Transverse colon (tissue), 4 donors: ENCODE measurements at regions not wholly inside any gene's neighbourhood (a gene's known extent, or its start where the extent isn't known, plus 50 kb on each side); places are given as distances from the start of the nearest gene placed in this dataset.
A peak's percentile ranks its signal among the peaks of the same experiment; 100 is the strongest.

Experiments
- DNase-seq: peaks from one replicate; pipeline ENCODE4 v3.0.0-alpha.2; 2019
- H3K27ac ChIP-seq, 4 donors: fragments of 200-600 bp; sonication (generic); 2 replicates each; pipeline ENCODE4 v1.5.1; 2016 to 2018; ENCODE audit warnings: inconsistent platforms in 4 of 4
- H3K27me3 ChIP-seq: fragments of 200-600 bp; sonication (generic); 2 replicates; pipeline ENCODE4 v1.5.1; 2017; ENCODE audit warnings: inconsistent platforms
- H3K36me3 ChIP-seq, 4 donors: fragments of 200-600 bp; sonication (generic); 2 replicates each; pipeline ENCODE4 v1.5.1; 2017 to 2019; ENCODE audit warnings: inconsistent platforms in 4 of 4
- H3K4me1 ChIP-seq, 4 donors: fragments of 200-600 bp; sonication (generic); 2 replicates each; pipeline ENCODE4 v1.5.1; 2017 to 2020; ENCODE audit warnings: inconsistent platforms in 4 of 4
- H3K4me3 ChIP-seq, 4 donors: fragments of 200-600 bp; sonication (generic); 1 replicate in 1 of 4; 2 replicates in 3 of 4; pipeline versions ENCODE4 v1.5.1 to v1.6.1; 2017 to 2019; ENCODE audit warnings: inconsistent platforms in 4 of 4
- H3K9me3 ChIP-seq, 2 donors: fragments of 200-600 bp; sonication (generic); 2 replicates each; pipeline ENCODE4 v1.5.1; 2017 to 2019; ENCODE audit warnings: inconsistent platforms in 2 of 2
- EP300 ChIP-seq: sonication (generic); formaldehyde crosslinking; IDR thresholded peaks from one replicate; pipeline ENCODE4 v1.6.1; 2017; ENCODE audit warnings: antibody characterized with exemption, low read depth
- POLR2A ChIP-seq: fragments of 450-650 bp; IDR thresholded peaks from one replicate; pipeline ENCODE4 v1.6.1; 2016; ENCODE audit warnings: antibody characterized with exemption, mild to moderate bottlenecking, moderate library complexity
- POLR2AphosphoS5 ChIP-seq, 3 donors: sonication (generic); formaldehyde crosslinking; IDR thresholded peaks; one replicate each; pipeline ENCODE4 v1.6.1; 2016; ENCODE audit warnings: antibody characterized with exemption in 3 of 3
- WGBS, 2 donors: methylation state at CpG; one replicate each; pipeline ENCODE4 v1.1.5; 2018; ENCODE audit warnings: low coverage in 1 of 2; 5-methylcytosine and 5-hydroxymethylcytosine counted together
- in situ Hi-C, 4 donors: fragments of 200-750 bp; cut with MboI; loops; one replicate each; pipeline versions ENCODE4 v1.15.0 to v1.15.1; 2017; ENCODE audit warnings: low sequenced_read_pairs in 3 of 4, low pct_ligation_motif_present in 1 of 4, low pct_unique_long_range_greater_than_20kb in 1 of 4
- intact Hi-C: fragments of 100-400 bp; cut with DNase I; formaldehyde crosslinking; loops from one replicate; pipeline ENCODE4 v1.15.1; 2023; ENCODE audit warnings: low total_unique reads
- TF ChIP-seq, protein P1 (sequence below), 5 experiments: fragments of 200-600 bp in 3 of 5; fragments of 450-650 bp in 2 of 5; sonication (generic) in 3 of 5; IDR thresholded peaks; 1 replicate in 2 of 5; 2 replicates in 3 of 5; pipeline ENCODE4 v1.5.1; 2016 to 2017; ENCODE audit warnings: antibody characterized with exemption in 5 of 5, inconsistent platforms in 3 of 5, mild to moderate bottlenecking in 2 of 5, moderate library complexity in 1 of 5

DNA sequence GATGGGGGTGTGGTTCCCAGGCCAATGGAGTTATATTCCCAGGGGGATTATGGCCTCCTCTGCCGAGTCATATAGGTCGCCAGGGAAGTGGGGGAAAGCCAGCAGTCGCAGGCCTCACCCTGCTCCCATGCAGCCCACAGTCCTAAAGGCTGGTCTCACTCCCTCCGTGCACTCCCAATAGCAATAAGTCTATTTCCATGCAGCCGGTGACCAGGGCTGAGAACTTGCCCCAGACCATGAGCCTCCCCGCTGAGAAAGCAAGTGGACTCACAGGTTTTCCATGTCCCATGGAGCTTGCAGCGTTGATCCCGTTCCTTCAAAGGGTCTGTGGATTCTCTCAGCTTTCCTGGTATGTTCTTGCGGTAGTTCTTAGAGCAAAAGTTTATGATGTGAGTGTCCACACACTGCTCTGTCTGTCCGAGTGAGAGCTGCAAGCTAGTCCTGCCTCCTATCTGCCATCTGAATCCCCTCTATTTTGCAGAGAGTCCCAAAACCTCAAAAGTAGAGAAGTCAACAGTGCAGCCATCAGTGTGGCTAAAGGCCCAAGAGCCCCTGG is 81.7 kb upstream of the TMPRSS2 start:
- no peak overlapping the region for H3K27ac ChIP-seq
- TF ChIP-seq, protein P1, sequence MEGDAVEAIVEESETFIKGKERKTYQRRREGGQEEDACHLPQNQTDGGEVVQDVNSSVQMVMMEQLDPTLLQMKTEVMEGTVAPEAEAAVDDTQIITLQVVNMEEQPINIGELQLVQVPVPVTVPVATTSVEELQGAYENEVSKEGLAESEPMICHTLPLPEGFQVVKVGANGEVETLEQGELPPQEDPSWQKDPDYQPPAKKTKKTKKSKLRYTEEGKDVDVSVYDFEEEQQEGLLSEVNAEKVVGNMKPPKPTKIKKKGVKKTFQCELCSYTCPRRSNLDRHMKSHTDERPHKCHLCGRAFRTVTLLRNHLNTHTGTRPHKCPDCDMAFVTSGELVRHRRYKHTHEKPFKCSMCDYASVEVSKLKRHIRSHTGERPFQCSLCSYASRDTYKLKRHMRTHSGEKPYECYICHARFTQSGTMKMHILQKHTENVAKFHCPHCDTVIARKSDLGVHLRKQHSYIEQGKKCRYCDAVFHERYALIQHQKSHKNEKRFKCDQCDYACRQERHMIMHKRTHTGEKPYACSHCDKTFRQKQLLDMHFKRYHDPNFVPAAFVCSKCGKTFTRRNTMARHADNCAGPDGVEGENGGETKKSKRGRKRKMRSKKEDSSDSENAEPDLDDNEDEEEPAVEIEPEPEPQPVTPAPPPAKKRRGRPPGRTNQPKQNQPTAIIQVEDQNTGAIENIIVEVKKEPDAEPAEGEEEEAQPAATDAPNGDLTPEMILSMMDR (IDR thresholded peaks at IDR 0.05), result no peak
- TF ChIP-seq EP300 (no peak), POLR2AphosphoS5 (IDR thresholded peaks at IDR 0.05) (no peak), POLR2A (no peak)
- no peak overlapping the region for H3K4me3 ChIP-seq
- peaks cover 0 to 13% (median 3%) of the 10 kb centered on the region in 4 donors for H3K4me1 ChIP-seq
- 89% methylated on average over 10 of the region's 10 CpGs; no CpG with 5 or more reads in 1 of the 2 donors for WGBS, 2 donors
- no peaks in the 10 kb centered on the region for H3K36me3 ChIP-seq
- H3K27me3 ChIP-seq, result no peaks in the 10 kb centered on the region
- in situ Hi-C loops, result no loop called here
- no peaks in the 10 kb centered on the region for H3K9me3 ChIP-seq
- no peak for DNase-seq
- intact Hi-C loops, result no loop called here

DNA sequence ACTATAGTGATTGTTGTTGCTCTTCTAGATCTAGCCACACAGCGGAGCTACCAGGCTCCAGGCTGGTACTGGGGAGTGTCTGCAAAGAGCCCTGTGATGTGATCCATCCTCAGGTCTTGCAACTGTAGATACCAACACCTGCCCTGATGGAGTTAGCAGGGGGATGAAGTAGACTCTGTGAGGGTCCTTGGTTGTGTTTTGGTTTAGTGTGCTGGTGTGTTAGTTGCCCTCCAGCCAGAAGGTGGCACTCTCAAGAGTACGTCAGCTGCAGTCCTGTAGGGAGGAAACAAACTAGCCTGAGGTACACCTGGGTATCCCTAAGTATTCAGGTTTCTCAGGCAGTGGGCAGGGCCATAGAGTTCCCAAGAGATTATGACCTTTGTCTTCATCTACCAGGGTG is 81.2 kb upstream of the TMPRSS2 start:
- H3K9me3 ChIP-seq, result no peaks in the 10 kb centered on the region
- H3K27me3 ChIP-seq, result no peaks in the 10 kb centered on the region
- 96% methylated on average over 2 of the region's 2 CpGs; no CpG with 5 or more reads in 1 of the 2 donors for WGBS, 2 donors
- H3K27ac ChIP-seq, result peak overlapping the region in 1 of 4 donors; percentile 64
- no peak for TF ChIP-seq POLR2A
- TF ChIP-seq, protein P1 (IDR thresholded peaks at IDR 0.05), result no peak
- no peak for TF ChIP-seq EP300
- no peak for TF ChIP-seq POLR2AphosphoS5 (IDR thresholded peaks at IDR 0.05)
- H3K4me3 ChIP-seq, result no peak overlapping the region
- in situ Hi-C loops, result no loop called here
- H3K36me3 ChIP-seq, result no peaks in the 10 kb centered on the region
- intact Hi-C loops, result no loop called here
- no peak for DNase-seq
- H3K4me1 ChIP-seq, result peaks cover 0 to 11% (median 3%) of the 10 kb centered on the region in 4 donors

DNA sequence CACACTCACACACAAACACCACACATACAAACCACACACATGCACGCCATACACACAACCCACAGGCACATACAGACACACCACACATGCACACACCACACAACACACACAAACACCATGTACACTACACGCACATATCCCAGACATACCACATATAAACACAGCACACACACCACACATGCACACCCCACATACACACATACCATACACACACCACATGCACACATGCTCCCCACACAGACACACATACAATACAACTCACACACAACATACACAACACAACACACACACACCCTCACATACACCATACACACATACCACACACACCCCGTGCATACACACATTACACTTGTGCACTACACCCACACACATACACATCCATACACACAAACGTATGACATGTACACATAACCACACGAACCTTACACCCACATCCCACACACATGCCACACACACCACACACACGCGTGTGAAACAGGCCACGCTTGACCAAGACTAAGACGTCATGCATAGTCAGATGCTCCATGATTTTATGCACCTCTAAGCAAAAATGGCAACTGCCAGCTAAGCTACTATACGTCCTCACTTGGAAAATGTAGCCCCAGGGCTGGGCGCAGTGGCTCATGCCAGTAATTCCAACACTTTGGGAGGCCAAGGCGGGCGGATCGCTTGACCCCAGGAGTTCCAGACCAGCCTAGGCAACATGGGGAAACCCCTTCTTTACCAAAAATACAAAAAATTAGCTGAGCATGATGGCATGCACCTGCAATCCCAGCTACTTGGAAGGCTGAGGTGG is 77.4 kb upstream of the TMPRSS2 start:
- WGBS, 2 donors, result 84 to 91% methylated on average over 4 to 14 of the region's 14 CpGs
- no peak for DNase-seq
- intact Hi-C loops, result no loop called here

DNA sequence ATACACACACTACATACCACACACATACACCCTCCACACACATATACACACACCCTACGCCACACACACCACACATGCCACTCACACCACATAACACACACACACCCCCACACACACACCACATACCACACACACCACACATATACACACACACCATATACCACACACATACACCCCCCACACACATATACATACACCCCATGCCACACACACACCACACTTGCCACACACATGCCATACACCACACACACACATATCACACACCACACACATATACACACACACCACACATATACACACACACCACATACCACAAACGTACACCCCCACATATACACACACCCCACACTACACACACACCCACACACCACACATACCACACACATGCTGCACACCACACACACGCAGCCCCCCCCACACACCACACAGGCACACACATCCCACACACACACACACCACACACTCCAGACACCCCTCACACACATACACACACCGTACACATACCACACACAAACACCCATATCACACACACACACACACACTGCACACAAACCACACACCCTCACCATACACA is 76.7 kb upstream of the TMPRSS2 start:
- DNase-seq, result no peak
- intact Hi-C loops, result no loop called here

More for the DNA sequence above, 77.4 kb upstream of the TMPRSS2 start:
- H3K27me3 ChIP-seq, result no peaks in the 10 kb centered on the region
- no peak overlapping the region for H3K4me3 ChIP-seq
- no peaks in the 10 kb centered on the region for H3K36me3 ChIP-seq
- H3K27ac ChIP-seq, result no peak overlapping the region
- no peaks in the 10 kb centered on the region for H3K9me3 ChIP-seq
- H3K4me1 ChIP-seq, result peaks cover 0 to 25% (median 16%) of the 10 kb centered on the region in 4 donors
- in situ Hi-C loops, result no loop called here
- no peak for TF ChIP-seq EP300
- TF ChIP-seq POLR2A, result no peak
- no peak for TF ChIP-seq POLR2AphosphoS5 (IDR thresholded peaks at IDR 0.05)

More for the DNA sequence above, 76.7 kb upstream of the TMPRSS2 start:
- Histone ChIP-seq H3K27ac (no peak overlapping the region), H3K4me3 (no peak overlapping the region), H3K4me1 (peaks cover 0 to 30% (median 19%) of the 10 kb centered on the region in 4 donors), H3K27me3 (no peaks in the 10 kb centered on the region), H3K36me3 (no peaks in the 10 kb centered on the region), H3K9me3 (no peaks in the 10 kb centered on the region)
- TF ChIP-seq POLR2AphosphoS5 (IDR thresholded peaks at IDR 0.05) (no peak), EP300 (no peak), POLR2A (no peak)
- TF ChIP-seq, protein P1 (IDR thresholded peaks at IDR 0.05), result no peak
- 92% methylated on average over 4 of the region's 4 CpGs for WGBS, 2 donors
- in situ Hi-C loops, result no loop called here
